B cell (primary cell): ENCODE measurements at regions not wholly inside any gene's neighbourhood (a gene's known extent, or its start where the extent isn't known, plus 50 kb on each side); places are given as distances from the start of the nearest gene placed in this dataset.

Experiments
- ATAC-seq: fragments of 200-7000 bp; cut with Tn5 transposase; one replicate; pipeline ENCODE4 v1.10.0; 2021; ENCODE audit warnings: low read depth, mild to moderate bottlenecking, moderate number of reproducible peaks, moderate library complexity
- CTCF ChIA-PET: fragments of 350-600 bp; sonication (Branson Sonifier 250); formaldehyde crosslinking; loops from one replicate; lab custom pipeline; 2021; ENCODE audit warnings: antibody characterized with exemption, inconsistent platforms; lab: Charles Lee
- POLR2A ChIA-PET: fragments of 350-600 bp; sonication (Branson Sonifier 250); formaldehyde crosslinking; loops from one replicate; lab custom pipeline; 2021; ENCODE audit warnings: antibody characterized with exemption; lab: Charles Lee
- DNase-seq: peaks from one replicate; pipeline ENCODE4 v3.0.0; 2013
- H2AFZ ChIP-seq: 2 replicates; pipeline ENCODE4 v1.6.1; 2012; ENCODE audit warnings: mild to moderate bottlenecking, low read depth, low read length; ENCODE audit not compliant: insufficient read depth, poor library complexity, severe bottlenecking
- H3K27ac ChIP-seq, 2 donors: 1 replicate in 1 of 2; 2 replicates in 1 of 2; pipeline ENCODE4 v1.5.1; 2012 to 2013; ENCODE audit warnings: low read length in 2 of 2, mild to moderate bottlenecking in 2 of 2, moderate library complexity in 1 of 2
- H3K27me3 ChIP-seq, 4 experiments: fragments of 200-600 bp in 1 of 4; sonication (generic) in 1 of 4; replicated peaks in 1 of 4; 1 replicate in 2 of 4; 2 replicates in 2 of 4; pipeline versions ENCODE4 v1.6.1 to v1.7.0; 2013 to 2016; ENCODE audit warnings: low read length in 3 of 4, mild to moderate bottlenecking in 2 of 4, mixed read lengths in 1 of 4, moderate library complexity in 1 of 4; ENCODE audit not compliant: insufficient read depth in 4 of 4, control insufficient read depth in 3 of 4; ENCODE audit errors: control extremely low read depth in 1 of 4
- H3K36me3 ChIP-seq, 2 experiments: replicated peaks in 1 of 2; 1 replicate in 1 of 2; 2 replicates in 1 of 2; pipeline versions ENCODE4 v1.6.1 to v1.7.1; 2013; ENCODE audit warnings: low read length in 1 of 2; ENCODE audit not compliant: insufficient read depth in 2 of 2, control insufficient read depth in 1 of 2; ENCODE audit errors: control extremely low read depth in 1 of 2, extremely low read depth in 1 of 2
- H3K4me1 ChIP-seq, 2 donors: fragments of 200-600 bp in 1 of 2; sonication (generic) in 1 of 2; 1 replicate in 1 of 2; 2 replicates in 1 of 2; pipeline versions ENCODE4 v1.5.1 to v1.6.1; 2013 to 2017; ENCODE audit warnings: low read length in 2 of 2; ENCODE audit not compliant: control insufficient read depth in 2 of 2, insufficient read depth in 2 of 2
- H3K4me2 ChIP-seq: replicated peaks from 2 replicates; pipeline ENCODE3; 2012; ENCODE audit warnings: mild to moderate bottlenecking, low read depth, low read length; ENCODE audit not compliant: poor library complexity, severe bottlenecking
- H3K4me3 ChIP-seq, 5 experiments: fragments of 200-600 bp in 1 of 5; sonication (generic) in 1 of 5; 1 replicate in 3 of 5; 2 replicates in 2 of 5; pipeline versions ENCODE4 v1.5.1 to v1.7.0; 2011 to 2016; ENCODE audit warnings: low read length in 4 of 5, mild to moderate bottlenecking in 4 of 5, low read depth in 2 of 5, control low read depth in 1 of 5, moderate library complexity in 1 of 5; ENCODE audit not compliant: insufficient read depth in 1 of 5; ENCODE audit errors: control extremely low read depth in 1 of 5, extremely low read depth in 1 of 5
- H3K79me2 ChIP-seq: fragments of 200-600 bp; sonication (generic); one replicate; pipeline ENCODE4 v1.6.0; 2016; ENCODE audit warnings: low read length; ENCODE audit not compliant: control insufficient read depth, insufficient read depth
- H3K9ac ChIP-seq: fragments of 200-600 bp; sonication (generic); 2 replicates; pipeline ENCODE4 v1.6.1; 2017; ENCODE audit warnings: mild to moderate bottlenecking, low read length, moderate library complexity
- H3K9me3 ChIP-seq, 3 donors: one replicate each; pipeline versions ENCODE4 v1.6.1 to v1.7.1; 2013; ENCODE audit warnings: low read length in 2 of 3; ENCODE audit not compliant: control insufficient read depth in 2 of 3, insufficient read depth in 1 of 3; ENCODE audit errors: control extremely low read depth in 1 of 3
- H4K20me1 ChIP-seq: 2 replicates; pipeline ENCODE4 v1.6.0; 2012; ENCODE audit warnings: mild to moderate bottlenecking, low read length; ENCODE audit not compliant: insufficient read depth, control insufficient read depth, poor library complexity, severe bottlenecking
- H3K27ac Mint-ChIP-seq: one replicate; pipeline ENCODE4 v1.8.0; 2021; ENCODE audit warnings: mixed read lengths
- H3K27me3 Mint-ChIP-seq: one replicate; pipeline ENCODE4 v1.8.0; 2021; ENCODE audit warnings: mixed read lengths
- H3K4me1 Mint-ChIP-seq: one replicate; pipeline ENCODE4 v1.8.0; 2021; ENCODE audit warnings: mixed read lengths
- H3K4me3 Mint-ChIP-seq: one replicate; pipeline ENCODE4 v1.8.0; 2021; ENCODE audit warnings: mixed read lengths
- H3K9me3 Mint-ChIP-seq: one replicate; pipeline ENCODE4 v1.8.0; 2022; ENCODE audit warnings: mixed read lengths; ENCODE audit not compliant: insufficient read depth
- EZH2 ChIP-seq: IDR thresholded peaks from 2 replicates; pipeline ENCODE4 v1.6.1; 2012; ENCODE audit warnings: borderline replicate concordance, low read depth, mild to moderate bottlenecking, moderate library complexity, low read length; ENCODE audit not compliant: insufficient read depth, poor library complexity, severe bottlenecking
- WGBS: methylation state at CpG from one replicate; pipeline ENCODE4 v1.1.5; 2013; ENCODE audit warnings: missing lambda C conversion rate; ENCODE audit not compliant: insufficient coverage; 5-methylcytosine and 5-hydroxymethylcytosine counted together
- intact Hi-C: fragments of 100-400 bp; cut with micrococcal nuclease; formaldehyde crosslinking; loops from one replicate; pipeline ENCODE4 v1.10.0; 2022
- TF ChIP-seq, protein P1 (sequence below): fragments of 200-600 bp; IDR thresholded peaks from one replicate; pipeline ENCODE4 v1.8.0; 2022; ENCODE audit warnings: antibody characterized with exemption, mild to moderate bottlenecking

GRCh38 chr12:14148489-14149270, 167.3 kb upstream of the GRIN2B start:
- ChIA-PET CTCF (interaction anchor here (1.0 to 2.3 kb wide), 3 partner anchors 19 to 37 kb away, joined by 4 to 12 read pairs (median 4); no protein-coding TSS in a partner anchor), POLR2A (no interaction called here)
- intact Hi-C loops: no loop called here
- DNase-seq (no peak), ATAC-seq (no peak)
- no peak overlapping the region for H3K27ac ChIP-seq
- Mint-ChIP-seq H3K4me1 (peaks cover 41% of the 10 kb centered on the region), H3K27me3 (peaks cover 3% of the 10 kb centered on the region), H3K27ac (no peak overlapping the region), H3K4me3 (peak overlapping the region; percentile 35), H3K9me3 (no peaks in the 10 kb centered on the region)
- no peak overlapping the region for H2AFZ ChIP-seq
- peaks cover 0 to 10% (median under 1%) of the 10 kb centered on the region in 3 donors for H3K9me3 ChIP-seq
- peak overlapping the region; percentile 0 for H3K9ac ChIP-seq
- H3K4me3 ChIP-seq: no peak overlapping the region
- no peaks in the 10 kb centered on the region for H3K27me3 ChIP-seq
- H4K20me1 ChIP-seq: no peaks in the 10 kb centered on the region
- TF ChIP-seq, protein P1, sequence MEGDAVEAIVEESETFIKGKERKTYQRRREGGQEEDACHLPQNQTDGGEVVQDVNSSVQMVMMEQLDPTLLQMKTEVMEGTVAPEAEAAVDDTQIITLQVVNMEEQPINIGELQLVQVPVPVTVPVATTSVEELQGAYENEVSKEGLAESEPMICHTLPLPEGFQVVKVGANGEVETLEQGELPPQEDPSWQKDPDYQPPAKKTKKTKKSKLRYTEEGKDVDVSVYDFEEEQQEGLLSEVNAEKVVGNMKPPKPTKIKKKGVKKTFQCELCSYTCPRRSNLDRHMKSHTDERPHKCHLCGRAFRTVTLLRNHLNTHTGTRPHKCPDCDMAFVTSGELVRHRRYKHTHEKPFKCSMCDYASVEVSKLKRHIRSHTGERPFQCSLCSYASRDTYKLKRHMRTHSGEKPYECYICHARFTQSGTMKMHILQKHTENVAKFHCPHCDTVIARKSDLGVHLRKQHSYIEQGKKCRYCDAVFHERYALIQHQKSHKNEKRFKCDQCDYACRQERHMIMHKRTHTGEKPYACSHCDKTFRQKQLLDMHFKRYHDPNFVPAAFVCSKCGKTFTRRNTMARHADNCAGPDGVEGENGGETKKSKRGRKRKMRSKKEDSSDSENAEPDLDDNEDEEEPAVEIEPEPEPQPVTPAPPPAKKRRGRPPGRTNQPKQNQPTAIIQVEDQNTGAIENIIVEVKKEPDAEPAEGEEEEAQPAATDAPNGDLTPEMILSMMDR: no peak
- no peak for TF ChIP-seq EZH2
- no peaks in the 10 kb centered on the region for H3K36me3 ChIP-seq
- H3K79me2 ChIP-seq: no peaks in the 10 kb centered on the region
- 78% methylated on average over 1 of the region's 6 CpGs for WGBS
- peak overlapping the region; percentile 16 for H3K4me2 ChIP-seq
- H3K4me1 ChIP-seq: peaks cover 31 to 39% of the 10 kb centered on the region in 2 donors

DNA sequence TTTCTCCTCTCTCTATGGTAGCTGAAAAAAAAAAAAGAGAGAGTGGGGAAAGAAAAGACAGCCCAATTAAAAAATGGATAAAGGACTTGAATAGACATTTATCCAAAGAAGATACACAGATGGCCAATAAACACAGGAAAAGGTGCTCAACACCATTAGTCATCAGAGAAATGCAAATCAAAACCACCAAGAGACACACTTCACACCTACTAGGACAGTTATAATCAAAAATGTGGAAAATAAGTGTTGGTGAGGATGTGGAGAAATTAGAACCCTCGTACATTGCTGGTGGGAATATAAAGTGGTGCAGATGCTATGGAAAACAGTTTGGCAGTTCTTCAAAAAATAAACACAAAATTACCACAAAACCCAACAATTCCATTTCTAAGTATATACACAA, 172.4 kb upstream of the GRIN2B start:
- peak overlapping the region; percentile 42 for H3K4me3 Mint-ChIP-seq
- CTCF ChIA-PET: interaction anchor here (0.5 to 3.5 kb wide), 7 partner anchors 14 to 466 kb away, joined by 3 to 19 read pairs (median 3); no protein-coding TSS in a partner anchor
- peak overlapping the region; percentile 7 for H2AFZ ChIP-seq

More for the DNA sequence above, 172.4 kb upstream of the GRIN2B start:
- peak overlapping the region; percentile 53 for H3K4me2 ChIP-seq
- H3K27me3 Mint-ChIP-seq: no peaks in the 10 kb centered on the region
- peaks cover 65% of the 10 kb centered on the region for H3K4me1 Mint-ChIP-seq
- POLR2A ChIA-PET: interaction anchor here (0.6 to 1.2 kb wide), 2 partner anchors 36 to 733 kb away, joined by 3 read pairs; no protein-coding TSS in a partner anchor
- H4K20me1 ChIP-seq: no peaks in the 10 kb centered on the region
- H3K9me3 Mint-ChIP-seq: no peaks in the 10 kb centered on the region
- DNase-seq (peak; percentile 39), ATAC-seq (no peak)
- H3K36me3 ChIP-seq: no peaks in the 10 kb centered on the region
- intact Hi-C loops: loop anchor here (10.0 kb wide), 1 partner anchor 1349 kb away; no protein-coding TSS in a partner anchor
- WGBS: no CpG with 5 or more reads among the region's 1 CpG
- H3K27ac Mint-ChIP-seq: peak overlapping the region; percentile 65
- no peak overlapping the region for H3K9ac ChIP-seq
- peaks cover 0 to 5% (median 2%) of the 10 kb centered on the region in 3 donors for H3K9me3 ChIP-seq
- H3K27ac ChIP-seq: no peak overlapping the region
- no peaks in the 10 kb centered on the region for H3K79me2 ChIP-seq
- peak overlapping the region in 1 of 5 experiments; percentile 22 for H3K4me3 ChIP-seq
- TF ChIP-seq, protein P1: no peak
- no peak for TF ChIP-seq EZH2
- H3K27me3 ChIP-seq: no peaks in the 10 kb centered on the region
- H3K4me1 ChIP-seq: peaks cover 64 to 69% of the 10 kb centered on the region in 2 donors
